ENCODE measurements at regions not wholly inside any gene's neighbourhood (a gene's known extent, or its start where the extent isn't known, plus 50 kb on each side); places are given as distances from the start of the nearest gene placed in this dataset.
"Not testable (repeated sequence)": the region's sequence is repeated elsewhere in the genome, so short reads cannot be mapped to it uniquely, and the experiment has no call there.

GRCh38 chr1:218887141-218887925 lies 286.3 kb upstream of the LYPLAL1 start:
- DNase-seq, result no peak

GRCh38 chr1:218890451-218890850 lies 283.2 kb upstream of the LYPLAL1 start:
- no peak for DNase-seq

- DNase-seq, result no peak
These were observed 282.1 kb upstream of the LYPLAL1 start for GRCh38 chr1:218891577-218891976.

- DNase-seq, result no peak
These were observed 278.6 kb upstream of the LYPLAL1 start for GRCh38 chr1:218895064-218895587.

- no peak for DNase-seq
These were observed 277.5 kb upstream of the LYPLAL1 start for GRCh38 chr1:218896202-218896601.

GRCh38 chr1:218898921-218899320 lies 274.8 kb upstream of the LYPLAL1 start:
- DNase-seq, result no peak

- DNase-seq, result no peak
These were observed 273.1 kb upstream of the LYPLAL1 start for GRCh38 chr1:218900615-218901014.

- no peak for DNase-seq
These were observed 269.3 kb upstream of the LYPLAL1 start for GRCh38 chr1:218904416-218904815.

- DNase-seq, result no peak
These were observed 257.0 kb upstream of the LYPLAL1 start for GRCh38 chr1:218916720-218917119.

GRCh38 chr1:218917656-218918055 lies 256.0 kb upstream of the LYPLAL1 start:
- DNase-seq, result no peak

GRCh38 chr1:218925777-218926176 lies 247.9 kb upstream of the LYPLAL1 start:
- DNase-seq, result no peak

GRCh38 chr1:218926631-218927030 lies 247.0 kb upstream of the LYPLAL1 start:
- no peak for DNase-seq

- no peak for DNase-seq
These were observed 243.7 kb upstream of the LYPLAL1 start for GRCh38 chr1:218930000-218930399.

GRCh38 chr1:218930472-218931241 lies 243.0 kb upstream of the LYPLAL1 start:
- no peak for DNase-seq

- no peak for DNase-seq
These were observed 242.4 kb upstream of the LYPLAL1 start for GRCh38 chr1:218931324-218931723.

- no peak for DNase-seq
These were observed 240.2 kb upstream of the LYPLAL1 start for GRCh38 chr1:218933513-218933912.

- DNase-seq, result not testable (repeated sequence)
These were observed 238.3 kb upstream of the LYPLAL1 start for GRCh38 chr1:218935408-218935807.

- no peak for DNase-seq
These were observed 235.4 kb upstream of the LYPLAL1 start for GRCh38 chr1:218938259-218938658.

- no peak for DNase-seq
These were observed 234.6 kb upstream of the LYPLAL1 start for GRCh38 chr1:218939095-218939494.

- no peak for DNase-seq
These were observed 231.2 kb upstream of the LYPLAL1 start for GRCh38 chr1:218942431-218942830.

- DNase-seq, result no peak
These were observed 230.3 kb upstream of the LYPLAL1 start for GRCh38 chr1:218943371-218943770.

GRCh38 chr1:218945050-218945449 lies 228.6 kb upstream of the LYPLAL1 start:
- DNase-seq, result no peak

- DNase-seq, result no peak
These were observed 227.5 kb upstream of the LYPLAL1 start for GRCh38 chr1:218946147-218946546.

GRCh38 chr1:218948446-218948845 lies 225.2 kb upstream of the LYPLAL1 start:
- no peak for DNase-seq

Data from midbrain (tissue), 1 donor.